CD4-positive, alpha-beta T cell treated with Interleukin-12 subunit alpha and Interleukin-12 subunit beta, for 1 hour (primary cell): ENCODE measurements at regions not wholly inside any gene's neighbourhood (a gene's known extent, or its start where the extent isn't known, plus 50 kb on each side); places are given as distances from the start of the nearest gene placed in this dataset.

Experiments used
- DNase-seq: peaks from one replicate; pipeline ENCODE4 v3.0.0-alpha.2; 2020

- DNase-seq = no peak
Measured at GRCh38 chrX:79645749-79646148, 278.6 kb upstream of the ITM2A start.

GRCh38 chrX:79631526-79631925, 264.4 kb upstream of the ITM2A start:
- no peak for DNase-seq

- DNase-seq = no peak
Measured at GRCh38 chrX:79630033-79631009, 263.2 kb upstream of the ITM2A start.

- DNase-seq = no peak
Measured at GRCh38 chrX:79623098-79623762, 256.1 kb upstream of the ITM2A start.

GRCh38 chrX:79618280-79618679, 251.1 kb upstream of the ITM2A start:
- DNase-seq = no peak

GRCh38 chrX:79604364-79604763, 237.2 kb upstream of the ITM2A start:
- no peak for DNase-seq

GRCh38 chrX:79601341-79602131, 234.4 kb upstream of the ITM2A start:
- no peak for DNase-seq

GRCh38 chrX:79592259-79592658, 225.1 kb upstream of the ITM2A start:
- DNase-seq = no peak

- no peak for DNase-seq
Measured at GRCh38 chrX:79588233-79588632, 221.1 kb upstream of the ITM2A start.

- DNase-seq = no peak
Measured at GRCh38 chrX:79573760-79574159, 206.6 kb upstream of the ITM2A start.

GRCh38 chrX:79572566-79572965, 205.4 kb upstream of the ITM2A start:
- DNase-seq = no peak

- no peak for DNase-seq
Measured at GRCh38 chrX:79570524-79571240, 203.5 kb upstream of the ITM2A start.

GRCh38 chrX:79568309-79568708, 201.2 kb upstream of the ITM2A start:
- DNase-seq = no peak

- DNase-seq = no peak
Measured at GRCh38 chrX:79564362-79564761, 197.2 kb upstream of the ITM2A start.

- no peak for DNase-seq
Measured at GRCh38 chrX:79559290-79559689, 192.2 kb upstream of the ITM2A start.

GRCh38 chrX:79557212-79557611, 190.1 kb upstream of the ITM2A start:
- DNase-seq = no peak

GRCh38 chrX:79556800-79557199, 189.7 kb upstream of the ITM2A start:
- no peak for DNase-seq

- DNase-seq = no peak
Measured at GRCh38 chrX:79530310-79531108, 163.4 kb upstream of the ITM2A start.

- no peak for DNase-seq
Measured at GRCh38 chrX:79524642-79525041, 157.5 kb upstream of the ITM2A start.

- DNase-seq = no peak
Measured at GRCh38 chrX:79515529-79515928, 148.4 kb upstream of the ITM2A start.

GRCh38 chrX:79511799-79512198, 144.7 kb upstream of the ITM2A start:
- DNase-seq = no peak

GRCh38 chrX:79506001-79506400, 138.9 kb upstream of the ITM2A start:
- DNase-seq = no peak
